CD4-positive, alpha-beta T cell (primary cell): ENCODE measurements at regions not wholly inside any gene's neighbourhood (a gene's known extent, or its start where the extent isn't known, plus 50 kb on each side); places are given as distances from the start of the nearest gene placed in this dataset.

Source experiments
- ATAC-seq: fragments of 200-7000 bp; cut with Tn5 transposase; one replicate; pipeline ENCODE4 v1.10.0; 2022; ENCODE audit warnings: mild to moderate bottlenecking; ENCODE audit not compliant: poor library complexity
- CTCF ChIA-PET: fragments of 350-600 bp; sonication (Branson Sonifier 250); formaldehyde crosslinking; loops from one replicate; lab custom pipeline; 2021; ENCODE audit warnings: antibody characterized with exemption, inconsistent platforms; lab: Charles Lee
- POLR2A ChIA-PET: fragments of 350-600 bp; sonication (Branson Sonifier 250); formaldehyde crosslinking; loops from one replicate; lab custom pipeline; 2021; ENCODE audit warnings: antibody characterized with exemption, inconsistent platforms; lab: Charles Lee
- DNase-seq, 14 experiments: peaks; one replicate each; pipeline ENCODE4 v3.0.0-alpha.2; 2013 to 2020; ENCODE audit warnings: mixed read lengths in 2 of 14
- H3K27ac ChIP-seq, 2 donors: one replicate each; pipeline versions ENCODE4 v1.5.1 to v1.7.0; 2013; ENCODE audit warnings: low read length in 2 of 2, low read depth in 1 of 2, mild to moderate bottlenecking in 1 of 2
- H3K27me3 ChIP-seq, 2 experiments: 1 replicate in 1 of 2; 2 replicates in 1 of 2; pipeline versions ENCODE4 v1.6.1 to v1.7.0; 2013; ENCODE audit warnings: low read length in 2 of 2, control low read depth in 1 of 2, mild to moderate bottlenecking in 1 of 2, moderate library complexity in 1 of 2; ENCODE audit not compliant: insufficient read depth in 2 of 2, control insufficient read depth in 1 of 2
- H3K36me3 ChIP-seq: one replicate; pipeline ENCODE4 v1.6.1; 2013; ENCODE audit warnings: low read length, control low read depth; ENCODE audit not compliant: insufficient read depth
- H3K4me1 ChIP-seq: one replicate; pipeline ENCODE4 v1.6.1; 2013; ENCODE audit warnings: low read length, control low read depth; ENCODE audit not compliant: insufficient read depth
- H3K4me3 ChIP-seq: one replicate; pipeline ENCODE4 v1.5.1; 2013; ENCODE audit warnings: mild to moderate bottlenecking, low read length, moderate library complexity
- H3K9me3 ChIP-seq, 2 experiments: 1 replicate in 1 of 2; 2 replicates in 1 of 2; pipeline versions ENCODE4 v1.6.1 to v1.7.0; 2013; ENCODE audit warnings: low read length in 2 of 2, mild to moderate bottlenecking in 2 of 2, control low read depth in 1 of 2, moderate library complexity in 1 of 2; ENCODE audit not compliant: control insufficient read depth in 1 of 2, insufficient read depth in 1 of 2
- H3K27ac Mint-ChIP-seq: one replicate; pipeline ENCODE4 v1.8.0; 2020; ENCODE audit warnings: mixed read lengths
- H3K27me3 Mint-ChIP-seq: one replicate; pipeline ENCODE4 v1.8.0; 2021; ENCODE audit warnings: mixed read lengths
- H3K36me3 Mint-ChIP-seq: one replicate; pipeline ENCODE4 v1.8.0; 2021; ENCODE audit warnings: low read depth, mixed read lengths
- H3K4me1 Mint-ChIP-seq: one replicate; pipeline ENCODE4 v1.8.0; 2021; ENCODE audit warnings: low read depth, mixed read lengths
- H3K4me3 Mint-ChIP-seq: one replicate; pipeline ENCODE4 v1.8.0; 2020; ENCODE audit warnings: mild to moderate bottlenecking, mixed read lengths
- H3K9me3 Mint-ChIP-seq: one replicate; pipeline ENCODE4 v1.8.0; 2020; ENCODE audit warnings: mixed read lengths
- intact Hi-C, 2 experiments: fragments of 100-400 bp; cut with DNase I in 1 of 2; cut with micrococcal nuclease in 1 of 2; formaldehyde crosslinking; loops; one replicate each; pipeline versions ENCODE4 v1.15.1 to v1.9.0; 2023 to 2025; cut with DNase I, micrococcal nuclease
- TF ChIP-seq, protein P1 (sequence below): fragments of 200-600 bp; IDR thresholded peaks from one replicate; pipeline ENCODE4 v1.8.0; 2022; ENCODE audit warnings: antibody characterized with exemption, mild to moderate bottlenecking

DNA sequence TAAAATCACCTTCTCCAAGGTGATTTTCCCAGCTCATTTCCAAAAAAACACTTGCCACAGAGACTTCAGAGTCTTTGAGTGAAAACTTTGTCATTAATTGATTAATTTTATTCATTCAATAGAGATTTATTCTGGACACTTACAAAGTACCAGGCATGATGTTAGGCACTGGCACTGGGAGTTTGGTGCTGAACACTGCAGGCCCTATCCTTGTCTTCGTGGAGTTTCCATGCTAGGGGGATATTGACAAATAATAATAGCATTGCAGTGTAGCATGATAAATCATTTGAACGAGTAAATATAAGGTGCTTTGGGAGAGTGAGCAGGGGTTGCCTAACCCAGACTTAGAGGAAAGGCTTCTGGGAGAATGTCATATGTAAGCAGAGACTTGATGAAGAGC lies 145.7 kb downstream of the SOX4 start:
- DNase-seq (no peak), ATAC-seq (no peak)
- Histone ChIP-seq H3K36me3 (no peaks in the 10 kb centered on the region), H3K9me3 (no peaks in the 10 kb centered on the region), H3K27me3 (peaks cover 0 to 5% of the 10 kb centered on the region in 2 experiments), H3K4me3 (no peak overlapping the region), H3K27ac (no peak overlapping the region), H3K4me1 (no peaks in the 10 kb centered on the region)
- Mint-ChIP-seq H3K4me3 (no peak overlapping the region), H3K27me3 (no peaks in the 10 kb centered on the region), H3K9me3 (no peaks in the 10 kb centered on the region), H3K27ac (no peak overlapping the region), H3K36me3 (no peaks in the 10 kb centered on the region), H3K4me1 (no peaks in the 10 kb centered on the region)
- ChIA-PET CTCF (no interaction called here), POLR2A (no interaction called here)
- TF ChIP-seq, protein P1, sequence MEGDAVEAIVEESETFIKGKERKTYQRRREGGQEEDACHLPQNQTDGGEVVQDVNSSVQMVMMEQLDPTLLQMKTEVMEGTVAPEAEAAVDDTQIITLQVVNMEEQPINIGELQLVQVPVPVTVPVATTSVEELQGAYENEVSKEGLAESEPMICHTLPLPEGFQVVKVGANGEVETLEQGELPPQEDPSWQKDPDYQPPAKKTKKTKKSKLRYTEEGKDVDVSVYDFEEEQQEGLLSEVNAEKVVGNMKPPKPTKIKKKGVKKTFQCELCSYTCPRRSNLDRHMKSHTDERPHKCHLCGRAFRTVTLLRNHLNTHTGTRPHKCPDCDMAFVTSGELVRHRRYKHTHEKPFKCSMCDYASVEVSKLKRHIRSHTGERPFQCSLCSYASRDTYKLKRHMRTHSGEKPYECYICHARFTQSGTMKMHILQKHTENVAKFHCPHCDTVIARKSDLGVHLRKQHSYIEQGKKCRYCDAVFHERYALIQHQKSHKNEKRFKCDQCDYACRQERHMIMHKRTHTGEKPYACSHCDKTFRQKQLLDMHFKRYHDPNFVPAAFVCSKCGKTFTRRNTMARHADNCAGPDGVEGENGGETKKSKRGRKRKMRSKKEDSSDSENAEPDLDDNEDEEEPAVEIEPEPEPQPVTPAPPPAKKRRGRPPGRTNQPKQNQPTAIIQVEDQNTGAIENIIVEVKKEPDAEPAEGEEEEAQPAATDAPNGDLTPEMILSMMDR = no peak
- intact Hi-C loops = loop anchor here in 1 of 2 experiments (1.0 kb wide), 1 partner anchor 40 kb away; no protein-coding TSS in a partner anchor

GRCh38 chr6:21739838-21740237 lies 146.3 kb downstream of the SOX4 start:
- Mint-ChIP-seq H3K27ac (no peak overlapping the region), H3K36me3 (no peaks in the 10 kb centered on the region), H3K4me3 (no peak overlapping the region), H3K9me3 (no peaks in the 10 kb centered on the region), H3K4me1 (no peaks in the 10 kb centered on the region), H3K27me3 (no peaks in the 10 kb centered on the region)
- no peaks in the 10 kb centered on the region for H3K9me3 ChIP-seq
- ChIA-PET POLR2A (no interaction called here), CTCF (no interaction called here)
- H3K4me1 ChIP-seq = no peaks in the 10 kb centered on the region
- no peaks in the 10 kb centered on the region for H3K36me3 ChIP-seq
- H3K27ac ChIP-seq = no peak overlapping the region
- H3K27me3 ChIP-seq = peaks cover 0 to 5% of the 10 kb centered on the region in 2 experiments
- ATAC-seq (no peak), DNase-seq (no peak)
- intact Hi-C loops = loop anchor here in 1 of 2 experiments (1.0 kb wide), 1 partner anchor 39 kb away; no protein-coding TSS in a partner anchor
- no peak overlapping the region for H3K4me3 ChIP-seq
- TF ChIP-seq, protein P1 = no peak

GRCh38 chr6:21740376-21741124 lies 147.0 kb downstream of the SOX4 start:
- H3K36me3 Mint-ChIP-seq = no peaks in the 10 kb centered on the region
- DNase-seq = no peak
- no peak overlapping the region for H3K4me3 Mint-ChIP-seq
- H3K27me3 Mint-ChIP-seq = no peaks in the 10 kb centered on the region
- Histone ChIP-seq H3K4me1 (no peaks in the 10 kb centered on the region), H3K27me3 (peaks cover 0 to 5% of the 10 kb centered on the region in 2 experiments), H3K4me3 (no peak overlapping the region), H3K36me3 (no peaks in the 10 kb centered on the region), H3K9me3 (no peaks in the 10 kb centered on the region), H3K27ac (no peak overlapping the region)
- POLR2A ChIA-PET = no interaction called here
- no peak overlapping the region for H3K27ac Mint-ChIP-seq
- intact Hi-C loops = no loop called here
- no peak for ATAC-seq
- no peaks in the 10 kb centered on the region for H3K4me1 Mint-ChIP-seq
- no peaks in the 10 kb centered on the region for H3K9me3 Mint-ChIP-seq
- TF ChIP-seq, protein P1 = no peak
- CTCF ChIA-PET = interaction anchor here (0.6 kb wide), 1 partner anchor 1964 kb away, joined by 3 read pairs; no protein-coding TSS in a partner anchor
